HCT116 (cell line): ENCODE measurements at regions not wholly inside any gene's neighbourhood (a gene's known extent, or its start where the extent isn't known, plus 50 kb on each side); places are given as distances from the start of the nearest gene placed in this dataset.

Source experiments
- ATAC-seq: fragments of 200-7000 bp; cut with Tn5 transposase; 2 replicates; pipeline ENCODE4 v1.9.1; 2020; ENCODE audit warnings: mild to moderate bottlenecking, moderate library complexity
- BruUV-seq: library from RNA; stranded (reverse); fragments of 400-500 nt; replicated peaks from 2 replicates; lab custom pipeline; 2021; lab: Mats Ljungman, UMichigan
- CTCF ChIA-PET: fragments of 300-600 bp; sonication (Branson Sonifier 250); formaldehyde crosslinking; loops from one replicate; lab custom pipeline; 2021; ENCODE audit warnings: antibody characterized with exemption; lab: Charles Lee
- POLR2A ChIA-PET: fragments of 300-600, 350-600 bp; sonication (Branson Sonifier 250); formaldehyde crosslinking; loops from one replicate; lab custom pipeline; 2021; ENCODE audit warnings: antibody characterized with exemption; lab: Charles Lee
- RAD21 ChIA-PET, 2 experiments: fragments of 300-600 bp; sonication (Branson Sonifier 250); formaldehyde crosslinking; loops; one replicate each; lab custom pipeline; 2023; ENCODE audit warnings: low total read pairs in 2 of 2; ENCODE audit not compliant: uncharacterized antibody in 2 of 2, unreplicated experiment in 2 of 2, low non-redundant PET in 1 of 2; lab: Charles Lee
- DNase-seq: peaks from one replicate; pipeline ENCODE4 v3.0.0-alpha.2; 2010; ENCODE audit warnings: low read depth, low spot score
- H2AFZ ChIP-seq: fragments of 200-600 bp; shearing (Covaris generic), sonication (generic); 2 replicates; pipeline ENCODE4 v1.6.1; 2017; ENCODE audit warnings: low read depth, mixed run types, mixed read lengths, antibody characterized with exemption, low read length; ENCODE audit not compliant: poor library complexity, severe bottlenecking
- H3K27ac ChIP-seq: 2 replicates; pipeline ENCODE4 v1.5.1; 2012; ENCODE audit warnings: low read depth, low read length
- H3K27me3 ChIP-seq: fragments of 200-600 bp; sonication (generic); 2 replicates; pipeline ENCODE4 v1.6.1; 2016; ENCODE audit warnings: mixed run types, low read length, mixed read lengths; ENCODE audit not compliant: insufficient read depth
- H3K36me3 ChIP-seq, 2 experiments: fragments of 200-500 bp in 1 of 2; fragments of 200-600 bp in 1 of 2; sonication (Bioruptor generic) in 1 of 2; sonication (generic) in 1 of 2; 2 replicates each; pipeline versions ENCODE4 v1.5.1 to v1.6.1; 2014 to 2016; ENCODE audit warnings: low read length in 2 of 2, inconsistent platforms in 1 of 2, mixed read lengths in 1 of 2, mixed run types in 1 of 2; ENCODE audit not compliant: insufficient read depth in 2 of 2, control insufficient read depth in 1 of 2
- H3K4me1 ChIP-seq, 2 experiments: fragments of 200-600 bp in 1 of 2; sonication (generic) in 1 of 2; 2 replicates each; pipeline versions ENCODE4 v1.5.1 to v1.6.1; 2012 to 2017; ENCODE audit warnings: low read length in 2 of 2, inconsistent platforms in 1 of 2, mild to moderate bottlenecking in 1 of 2, mixed read lengths in 1 of 2, mixed run types in 1 of 2, moderate library complexity in 1 of 2; ENCODE audit not compliant: insufficient read depth in 2 of 2, control insufficient read depth in 1 of 2
- H3K4me2 ChIP-seq: fragments of 200-600 bp; sonication (generic); 2 replicates; pipeline ENCODE4 v1.6.1; 2017; ENCODE audit warnings: mixed run types, low read length, mixed read lengths
- H3K4me3 ChIP-seq, 2 experiments: fragments of 200-600 bp in 1 of 2; sonication (generic) in 1 of 2; replicated peaks in 1 of 2; 2 replicates each; pipeline ENCODE4 v1.5.1; 2011 to 2016; ENCODE audit warnings: low read length in 2 of 2, control low read depth in 1 of 2, low read depth in 1 of 2, mild to moderate bottlenecking in 1 of 2, mixed read lengths in 1 of 2, mixed run types in 1 of 2
- H3K79me2 ChIP-seq: fragments of 200-600 bp; sonication (generic); 2 replicates; pipeline ENCODE4 v1.6.1; 2017; ENCODE audit warnings: mild to moderate bottlenecking, mixed run types, low read length, moderate library complexity, mixed read lengths; ENCODE audit not compliant: insufficient read depth
- H3K9ac ChIP-seq: fragments of 200-600 bp; sonication (generic); 2 replicates; pipeline ENCODE4 v1.6.1; 2016; ENCODE audit warnings: low read length, mixed read lengths
- H3K9me2 ChIP-seq: fragments of 200-600 bp; sonication (generic), shearing (Covaris generic); 2 replicates; pipeline ENCODE4 v1.6.1; 2017; ENCODE audit warnings: mixed run types, mild to moderate bottlenecking, moderate library complexity; ENCODE audit not compliant: insufficient read depth
- H3K9me3 ChIP-seq, 2 experiments: fragments of 200-500 bp in 1 of 2; fragments of 200-600 bp in 1 of 2; sonication (Bioruptor generic) in 1 of 2; sonication (generic) in 1 of 2; 2 replicates each; pipeline ENCODE4 v1.6.1; 2014 to 2017; ENCODE audit warnings: low read length in 2 of 2, mixed read lengths in 2 of 2, inconsistent platforms in 1 of 2, low read depth in 1 of 2, mild to moderate bottlenecking in 1 of 2, mixed run types in 1 of 2, moderate library complexity in 1 of 2; ENCODE audit not compliant: control insufficient read depth in 1 of 2, insufficient read depth in 1 of 2
- H4K20me1 ChIP-seq: fragments of 200-600 bp; sonication (generic), shearing (Covaris generic); 2 replicates; pipeline ENCODE4 v1.6.1; 2017; ENCODE audit warnings: mixed run types, mild to moderate bottlenecking, moderate library complexity; ENCODE audit not compliant: insufficient read depth
- CBX3 ChIP-seq: IDR thresholded peaks from 2 replicates; pipeline ENCODE4 v1.6.1; 2012; ENCODE audit warnings: low read depth
- CTCF ChIP-seq, 3 experiments: fragments of 200-600 bp in 1 of 3; sonication (generic) in 1 of 3; IDR thresholded peaks in 2 of 3; conservative IDR thresholded peaks in 1 of 3; 2 replicates each; pipeline ENCODE4 v1.5.1; 2012 to 2017; ENCODE audit warnings: low read depth in 2 of 3, low read length in 2 of 3, antibody characterized with exemption in 1 of 3, borderline replicate concordance in 1 of 3, control low read depth in 1 of 3, mild to moderate bottlenecking in 1 of 3, mixed read lengths in 1 of 3, mixed run types in 1 of 3, moderate library complexity in 1 of 3; ENCODE audit not compliant: insufficient read depth in 1 of 3
- EZH2 ChIP-seq: fragments of 200-600 bp; sonication (generic); IDR thresholded peaks from 2 replicates; pipeline ENCODE4 v1.6.1; 2017; ENCODE audit warnings: antibody characterized with exemption, mixed run types
- JUND ChIP-seq: IDR thresholded peaks from 2 replicates; pipeline ENCODE4 v1.6.1; 2012
- POLR2A ChIP-seq: IDR thresholded peaks from 2 replicates; pipeline ENCODE4 v1.7.0; 2011; ENCODE audit warnings: borderline replicate concordance; ENCODE audit not compliant: insufficient read depth, insufficient read length; ENCODE audit errors: extremely low read depth
- RAD21 ChIP-seq: IDR thresholded peaks from 2 replicates; pipeline ENCODE4 v1.6.1; 2012; ENCODE audit warnings: low read depth, mild to moderate bottlenecking
- SRF ChIP-seq: IDR thresholded peaks from 2 replicates; pipeline ENCODE4 v1.6.1; 2012; ENCODE audit warnings: low read depth
- intact Hi-C: fragments of 100-400 bp; cut with micrococcal nuclease; formaldehyde crosslinking; loops from 2 replicates; pipeline ENCODE4 v1.10.0; 2022

DNA sequence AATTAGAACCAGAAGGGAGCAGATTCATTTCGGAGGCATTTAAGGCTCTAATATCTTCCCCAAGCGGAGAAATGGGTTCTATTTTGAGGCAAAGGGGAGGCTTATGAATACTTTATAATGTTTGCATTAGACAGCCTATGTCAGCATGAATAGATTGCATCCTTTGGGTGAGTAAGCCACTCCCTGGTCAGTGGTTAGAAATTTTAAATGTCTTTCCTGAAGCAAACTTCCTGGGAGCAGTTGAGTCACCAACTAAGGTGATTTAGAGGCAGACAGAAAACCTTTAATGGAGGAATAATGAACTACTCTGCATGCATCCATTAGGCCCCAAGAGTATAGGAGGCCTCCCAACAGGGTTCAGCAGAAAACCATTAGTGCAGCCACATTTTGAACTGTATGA is 204.9 kb downstream of the ELAVL2 start:
- Histone ChIP-seq H3K9ac (no peak overlapping the region), H3K27me3 (no peaks in the 10 kb centered on the region), H3K4me3 (no peak overlapping the region), H3K4me1 (no peaks in the 10 kb centered on the region), H2AFZ (no peak overlapping the region), H3K79me2 (no peaks in the 10 kb centered on the region), H3K4me2 (no peak overlapping the region), H4K20me1 (no peaks in the 10 kb centered on the region), H3K36me3 (no peaks in the 10 kb centered on the region), H3K9me2 (no peaks in the 10 kb centered on the region), H3K27ac (no peak overlapping the region), H3K9me3 (peaks cover 9 to 22% of the 10 kb centered on the region in 2 experiments; a peak in 3 of 4 replicates)
- POLR2A ChIA-PET: no interaction called here
- CTCF ChIA-PET: no interaction called here
- RAD21 ChIA-PET: no interaction called here
- no peak for ATAC-seq
- intact Hi-C loops: loop anchor here (10.0 kb wide), 1 partner anchor 84 kb away; no protein-coding TSS in a partner anchor
- DNase-seq: no peak
- TF ChIP-seq POLR2A (no peak), CTCF (IDR thresholded peaks at IDR 0.05 in 2 of 3, conservative IDR thresholded peaks at IDR 0.05 in 1 of 3; ENCODE audit: borderline replicate concordance in 1 of 3, insufficient read depth in 1 of 3, low read depth in 2 of 3, low read length in 2 of 3) (no peak), JUND (no peak), SRF (no peak), EZH2 (no peak)
- no TSS peak for BruUV-seq

DNA sequence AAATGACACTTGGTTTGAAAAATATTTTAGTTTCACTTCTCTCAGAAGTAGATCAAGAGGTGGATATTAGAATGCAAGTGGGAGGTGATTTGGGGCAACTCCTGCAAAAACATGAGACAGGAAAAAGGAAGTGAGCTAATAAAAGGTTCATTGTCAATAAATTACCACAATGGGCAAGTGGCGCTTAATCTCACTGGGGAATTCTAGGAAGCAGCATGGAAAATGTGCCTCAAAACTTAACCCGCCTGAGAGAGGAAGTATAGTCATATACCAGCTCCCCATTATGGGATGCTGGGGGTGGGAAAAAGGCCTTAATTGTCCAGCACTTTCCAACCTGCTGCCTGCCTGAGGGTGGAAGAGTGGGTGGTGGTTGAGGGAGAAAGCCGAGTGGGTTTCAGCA is 204.1 kb downstream of the ELAVL2 start:
- Histone ChIP-seq H3K27ac (no peak overlapping the region), H2AFZ (no peak overlapping the region), H4K20me1 (no peaks in the 10 kb centered on the region), H3K4me1 (no peaks in the 10 kb centered on the region), H3K27me3 (no peaks in the 10 kb centered on the region), H3K4me2 (no peak overlapping the region), H3K9me3 (peaks cover 9 to 19% of the 10 kb centered on the region in 2 experiments; a peak in 3 of 4 replicates), H3K9ac (no peak overlapping the region), H3K9me2 (no peaks in the 10 kb centered on the region), H3K4me3 (no peak overlapping the region), H3K79me2 (no peaks in the 10 kb centered on the region), H3K36me3 (no peaks in the 10 kb centered on the region)
- CTCF ChIA-PET: no interaction called here
- DNase-seq (no peak), ATAC-seq (no peak)
- POLR2A ChIA-PET: no interaction called here
- no peak for TF ChIP-seq CBX3
- TF ChIP-seq RAD21: no peak
- TF ChIP-seq SRF: no peak
- intact Hi-C loops: loop anchor here (10.0 kb wide), 1 partner anchor 83 kb away; no protein-coding TSS in a partner anchor
- BruUV-seq: no TSS peak
- RAD21 ChIA-PET: no interaction called here
